ENCODE measurements at regions not wholly inside any gene's neighbourhood (a gene's known extent, or its start where the extent isn't known, plus 50 kb on each side); places are given as distances from the start of the nearest gene placed in this dataset.

DNA sequence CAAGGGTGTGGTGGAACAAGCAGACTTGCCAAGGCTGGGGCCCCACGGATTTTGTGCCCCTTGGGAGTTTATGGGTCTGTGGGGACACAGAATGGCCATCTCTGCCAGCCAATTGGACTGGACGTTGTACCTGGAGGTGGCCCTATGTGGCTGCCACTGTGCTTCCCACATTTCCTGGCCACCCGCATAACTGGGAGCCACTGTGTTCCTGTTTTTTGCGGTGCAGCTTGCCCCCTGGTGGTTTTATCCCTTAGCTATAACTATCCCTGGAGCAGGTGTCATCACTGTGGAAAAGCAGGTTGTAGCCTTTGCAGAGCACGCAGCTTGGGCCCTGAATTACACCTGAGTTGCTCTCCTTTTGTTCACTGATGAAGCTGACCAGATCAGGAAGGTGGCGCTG is 306.3 kb downstream of the ZPLD1 start:
- Histone ChIP-seq H3K27me3 (no peaks in the 10 kb centered on the region), H4K20me1 (ENCODE audit: low read depth) (no peaks in the 10 kb centered on the region), H3F3A (ENCODE audit: low read depth) (no peaks in the 10 kb centered on the region), H3K79me2 (ENCODE audit: low read depth) (no peaks in the 10 kb centered on the region), H3K4me2 (no peak overlapping the region), H2AFZ (replicated peaks) (no peak overlapping the region), H3K4me1 (no peaks in the 10 kb centered on the region), H3K9me3 (ENCODE audit: low read depth) (no peaks in the 10 kb centered on the region), H3K27ac (no peak overlapping the region), H3K36me3 (no peaks in the 10 kb centered on the region), H3K4me3 (no peak overlapping the region), H3K9ac (no peak overlapping the region)
- Mint-ChIP-seq H3K9me3 (no peaks in the 10 kb centered on the region), H3K4me1 (no peaks in the 10 kb centered on the region), H3K27me3 (ENCODE audit: insufficient read depth, low read depth) (no peaks in the 10 kb centered on the region), H3K27ac (no peak overlapping the region), H3K4me3 (no peak overlapping the region), H3K36me3 (no peaks in the 10 kb centered on the region)
- DNase-seq (ENCODE audit: low spot score) = peak; percentile 6
- TF ChIP-seq EZH2phosphoT487 (IDR thresholded peaks at IDR 0.05) = no peak
- TF ChIP-seq, protein P1, sequence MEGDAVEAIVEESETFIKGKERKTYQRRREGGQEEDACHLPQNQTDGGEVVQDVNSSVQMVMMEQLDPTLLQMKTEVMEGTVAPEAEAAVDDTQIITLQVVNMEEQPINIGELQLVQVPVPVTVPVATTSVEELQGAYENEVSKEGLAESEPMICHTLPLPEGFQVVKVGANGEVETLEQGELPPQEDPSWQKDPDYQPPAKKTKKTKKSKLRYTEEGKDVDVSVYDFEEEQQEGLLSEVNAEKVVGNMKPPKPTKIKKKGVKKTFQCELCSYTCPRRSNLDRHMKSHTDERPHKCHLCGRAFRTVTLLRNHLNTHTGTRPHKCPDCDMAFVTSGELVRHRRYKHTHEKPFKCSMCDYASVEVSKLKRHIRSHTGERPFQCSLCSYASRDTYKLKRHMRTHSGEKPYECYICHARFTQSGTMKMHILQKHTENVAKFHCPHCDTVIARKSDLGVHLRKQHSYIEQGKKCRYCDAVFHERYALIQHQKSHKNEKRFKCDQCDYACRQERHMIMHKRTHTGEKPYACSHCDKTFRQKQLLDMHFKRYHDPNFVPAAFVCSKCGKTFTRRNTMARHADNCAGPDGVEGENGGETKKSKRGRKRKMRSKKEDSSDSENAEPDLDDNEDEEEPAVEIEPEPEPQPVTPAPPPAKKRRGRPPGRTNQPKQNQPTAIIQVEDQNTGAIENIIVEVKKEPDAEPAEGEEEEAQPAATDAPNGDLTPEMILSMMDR (IDR thresholded peaks at IDR 0.05) = peak; percentile 36

DNA sequence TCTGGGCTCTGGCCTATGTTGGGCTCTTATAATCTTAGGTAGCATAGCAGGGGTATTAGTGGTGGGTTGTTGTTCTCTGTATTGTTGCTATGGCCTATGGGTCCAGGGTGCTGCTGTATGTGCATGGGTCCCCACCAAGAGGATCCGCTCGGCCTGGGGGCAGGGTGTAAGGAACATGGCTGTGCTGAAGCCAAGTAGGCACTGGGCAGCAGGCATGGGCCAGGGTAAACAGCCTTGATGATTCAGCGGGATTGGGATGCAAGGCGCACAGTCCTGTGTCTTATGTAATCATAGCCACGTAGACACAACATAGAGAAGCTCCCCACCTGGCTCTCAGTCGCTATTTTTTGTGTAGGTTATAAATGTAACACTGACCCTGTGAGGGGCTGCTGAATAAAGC is 306.9 kb downstream of the ZPLD1 start:
- Histone ChIP-seq H3K27ac (no peak overlapping the region), H3K4me3 (no peak overlapping the region), H3K79me2 (ENCODE audit: low read depth) (no peaks in the 10 kb centered on the region), H3K9ac (no peak overlapping the region), H3K36me3 (no peaks in the 10 kb centered on the region), H3K27me3 (no peaks in the 10 kb centered on the region), H4K20me1 (ENCODE audit: low read depth) (no peaks in the 10 kb centered on the region), H3F3A (ENCODE audit: low read depth) (no peaks in the 10 kb centered on the region), H3K4me1 (no peaks in the 10 kb centered on the region), H3K4me2 (no peak overlapping the region), H2AFZ (replicated peaks) (no peak overlapping the region), H3K9me3 (ENCODE audit: low read depth) (no peaks in the 10 kb centered on the region)
- no peaks in the 10 kb centered on the region for H3K36me3 Mint-ChIP-seq
- no peak overlapping the region for H3K27ac Mint-ChIP-seq
- H3K4me1 Mint-ChIP-seq = no peaks in the 10 kb centered on the region
- no peak for DNase-seq (ENCODE audit: low spot score)
- H3K27me3 Mint-ChIP-seq (ENCODE audit: insufficient read depth, low read depth) = no peaks in the 10 kb centered on the region
- H3K9me3 Mint-ChIP-seq = no peaks in the 10 kb centered on the region
- H3K4me3 Mint-ChIP-seq = no peak overlapping the region
- TF ChIP-seq, protein P1 (IDR thresholded peaks at IDR 0.05) = no peak
- no peak for TF ChIP-seq EZH2 (IDR thresholded peaks at IDR 0.05)
- TF ChIP-seq EZH2phosphoT487 (IDR thresholded peaks at IDR 0.05) = no peak

DNA sequence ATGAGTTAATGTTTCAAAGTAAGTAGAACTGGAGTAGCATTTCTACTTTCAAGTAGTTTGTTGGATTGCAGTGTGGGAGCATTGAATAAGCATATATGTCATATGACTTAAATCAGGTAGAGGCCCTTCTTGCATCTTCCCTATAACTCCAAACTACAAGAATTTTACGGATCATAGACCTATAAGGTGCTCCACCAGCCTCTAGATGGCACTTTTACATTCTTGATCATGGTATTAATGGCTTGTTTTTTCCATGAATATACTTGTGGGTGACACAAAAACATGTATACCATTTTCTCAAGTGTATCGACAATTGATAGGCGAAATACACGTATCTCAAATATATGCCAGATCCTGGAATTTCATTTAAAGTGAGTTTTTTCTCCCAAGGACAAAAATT is 311.1 kb downstream of the ZPLD1 start:
- DNase-seq (ENCODE audit: low spot score) = no peak
- Mint-ChIP-seq H3K27me3 (ENCODE audit: insufficient read depth, low read depth) (no peaks in the 10 kb centered on the region), H3K36me3 (no peaks in the 10 kb centered on the region), H3K4me3 (no peak overlapping the region), H3K4me1 (peaks cover 7% of the 10 kb centered on the region), H3K9me3 (no peaks in the 10 kb centered on the region), H3K27ac (no peak overlapping the region)
- H3K9ac ChIP-seq = no peak overlapping the region
- H3K4me1 ChIP-seq = peaks cover 38% of the 10 kb centered on the region
- H4K20me1 ChIP-seq (ENCODE audit: low read depth) = no peaks in the 10 kb centered on the region
- no peak overlapping the region for H3K4me3 ChIP-seq
- H3K79me2 ChIP-seq (ENCODE audit: low read depth) = no peaks in the 10 kb centered on the region
- no peaks in the 10 kb centered on the region for H3K27me3 ChIP-seq
- H3K9me3 ChIP-seq (ENCODE audit: low read depth) = no peaks in the 10 kb centered on the region
- TF ChIP-seq, protein P1 (IDR thresholded peaks at IDR 0.05) = peak; percentile 35
- no peak for TF ChIP-seq EZH2phosphoT487 (IDR thresholded peaks at IDR 0.05)
- TF ChIP-seq EZH2 (IDR thresholded peaks at IDR 0.05) = no peak
- H3K4me2 ChIP-seq = no peak overlapping the region
- H2AFZ ChIP-seq (replicated peaks) = no peak overlapping the region
- H3K36me3 ChIP-seq = no peaks in the 10 kb centered on the region
- peaks cover 13% of the 10 kb centered on the region for H3F3A ChIP-seq (ENCODE audit: low read depth)
- no peak overlapping the region for H3K27ac ChIP-seq

- H4K20me1 ChIP-seq (ENCODE audit: low read depth) = no peaks in the 10 kb centered on the region
- H2AFZ ChIP-seq (replicated peaks) = no peak overlapping the region
- peak overlapping the region; percentile 69 for H3K27ac ChIP-seq
- TF ChIP-seq EZH2 (IDR thresholded peaks at IDR 0.05) (no peak), EZH2phosphoT487 (IDR thresholded peaks at IDR 0.05) (no peak)
- TF ChIP-seq, protein P1 (IDR thresholded peaks at IDR 0.05) = no peak
- no peak overlapping the region for H3K4me3 ChIP-seq
- H3F3A ChIP-seq (ENCODE audit: low read depth) = peaks cover 13% of the 10 kb centered on the region
- Mint-ChIP-seq H3K4me1 (peaks cover 16% of the 10 kb centered on the region), H3K36me3 (no peaks in the 10 kb centered on the region), H3K27me3 (ENCODE audit: insufficient read depth, low read depth) (no peaks in the 10 kb centered on the region), H3K9me3 (no peaks in the 10 kb centered on the region), H3K27ac (no peak overlapping the region), H3K4me3 (no peak overlapping the region)
- no peak for DNase-seq (ENCODE audit: low spot score)
- H3K9ac ChIP-seq = no peak overlapping the region
- H3K4me2 ChIP-seq = peak overlapping the region; percentile 55
- no peaks in the 10 kb centered on the region for H3K36me3 ChIP-seq
- no peaks in the 10 kb centered on the region for H3K27me3 ChIP-seq
- no peaks in the 10 kb centered on the region for H3K9me3 ChIP-seq (ENCODE audit: low read depth)
- H3K4me1 ChIP-seq = peaks cover 50% of the 10 kb centered on the region
- no peaks in the 10 kb centered on the region for H3K79me2 ChIP-seq (ENCODE audit: low read depth)
Observed at GRCh38 chr3:102747611-102748010, 312.8 kb downstream of the ZPLD1 start.

Measured in neural progenitor cell (in vitro differentiated cells).